ENCODE measurements at regions not wholly inside any gene's neighbourhood (a gene's known extent, or its start where the extent isn't known, plus 50 kb on each side); places are given as distances from the start of the nearest gene placed in this dataset.
"Not testable (repeated sequence)": the region's sequence is repeated elsewhere in the genome, so short reads cannot be mapped to it uniquely, and the experiment has no call there.

DNA sequence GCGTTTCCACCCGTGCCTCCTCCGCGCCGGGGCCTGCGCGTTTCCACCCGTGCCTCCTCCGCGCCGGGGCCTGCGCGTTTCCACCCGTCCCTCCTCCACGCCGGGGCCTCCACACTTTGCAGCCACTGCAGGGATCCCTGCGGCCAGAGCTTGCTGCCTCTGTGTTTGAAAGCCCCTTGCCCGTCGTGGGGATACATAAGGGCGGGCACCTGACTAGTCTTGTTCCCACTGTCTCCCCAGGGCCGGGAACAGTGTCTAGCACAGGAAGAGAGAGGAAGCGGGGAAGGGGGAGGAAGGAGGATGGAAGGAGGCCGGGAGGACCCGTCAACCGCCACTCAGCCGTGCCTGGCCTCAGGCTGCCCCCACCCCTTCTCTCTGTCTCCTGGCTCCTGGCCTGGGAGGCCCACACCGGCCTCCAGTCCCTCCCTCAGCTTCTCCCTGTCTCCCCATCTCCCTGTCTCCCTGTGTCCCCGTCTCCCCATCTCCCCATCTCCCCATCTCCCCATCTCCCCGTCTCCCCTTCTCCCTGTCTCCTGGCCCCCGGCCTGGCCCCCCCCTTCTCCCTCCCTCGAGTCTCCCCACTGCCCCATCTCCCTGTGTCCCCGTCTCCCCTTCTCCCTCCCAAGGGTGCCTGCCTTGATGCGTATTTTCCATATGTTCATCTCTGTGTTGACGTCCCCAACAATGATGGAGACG, 155.6 kb upstream of the ZNF469 start:
- DNase-seq; H3K27ac ChIP-seq; H3K27me3 ChIP-seq; H3K4me1 ChIP-seq (replicated peaks in 1 of 2); intact Hi-C loops (cut with DNase I); H3K4me3 ChIP-seq; H3K9me3 ChIP-seq (replicated peaks in 1 of 3); H3K36me3 ChIP-seq (replicated peaks in 1 of 2): not testable (repeated sequence)
- 82 to 88% (median 85%) methylated on average over 16 to 28 of the region's 35 CpGs for WGBS, 4 donors

DNA sequence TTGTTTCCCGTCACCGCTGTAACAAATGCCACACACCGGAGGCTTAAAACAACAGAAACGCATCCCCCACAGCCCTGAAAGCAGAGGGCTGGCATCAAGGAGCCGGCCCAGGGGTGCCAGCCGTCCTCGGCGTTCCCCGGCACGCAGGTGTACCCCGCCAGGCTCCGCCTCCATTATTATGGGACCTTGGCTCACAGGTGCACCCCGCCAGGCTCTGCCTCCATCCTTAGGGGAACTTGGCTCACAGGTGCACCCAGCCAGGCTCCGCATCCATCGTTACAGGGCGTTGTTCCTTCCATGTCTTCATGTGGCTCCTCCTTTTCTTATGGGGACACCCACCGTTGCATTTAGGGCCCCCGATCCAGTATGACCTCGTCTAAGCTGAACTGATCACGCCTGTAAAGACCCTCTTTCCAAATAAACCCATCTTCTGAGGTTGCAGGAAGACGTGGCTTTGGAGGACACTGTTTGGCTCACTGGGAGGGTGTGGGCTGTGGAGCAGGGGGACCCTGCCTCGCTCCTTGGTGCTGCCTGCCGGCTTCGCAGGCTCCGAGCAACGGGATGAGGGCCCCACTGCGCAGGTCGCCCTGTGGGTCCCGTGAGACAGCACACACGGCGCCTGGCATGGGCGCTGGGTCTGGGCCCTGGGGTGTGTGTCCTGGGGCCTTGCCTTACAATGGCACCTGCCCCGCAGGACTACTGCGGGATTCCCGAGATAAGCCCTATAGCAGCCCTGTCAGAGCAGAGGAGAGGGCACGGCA, 154.9 kb upstream of the ZNF469 start:
- DNase-seq; intact Hi-C loops (cut with DNase I); H3K9me3 ChIP-seq (replicated peaks in 1 of 3); H3K27me3 ChIP-seq; H3K4me1 ChIP-seq (replicated peaks in 1 of 2); H3K27ac ChIP-seq; H3K4me3 ChIP-seq; H3K36me3 ChIP-seq (replicated peaks in 1 of 2): not testable (repeated sequence)
- 88 to 91% (median 90%) methylated on average over 24 to 36 of the region's 36 CpGs for WGBS, 4 donors

DNA sequence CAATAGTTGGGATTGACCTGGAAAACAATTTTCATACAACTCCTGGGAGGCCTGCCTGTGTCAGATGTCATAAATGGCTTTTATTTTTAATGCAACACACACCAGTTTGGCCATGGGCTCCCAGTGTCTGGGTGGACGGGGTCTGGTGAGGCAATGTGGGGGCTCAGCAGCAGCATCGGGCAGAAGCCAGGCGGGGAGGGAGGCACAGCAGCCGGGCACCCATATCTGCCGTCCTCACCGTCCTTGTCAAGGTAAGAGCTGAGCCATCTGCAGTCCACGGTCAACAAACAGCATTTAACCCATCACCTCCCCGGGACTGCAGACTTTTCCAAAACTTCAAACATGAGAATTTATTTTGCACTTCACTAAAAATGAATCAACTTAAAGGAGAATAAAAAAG, 154.0 kb upstream of the ZNF469 start:
- WGBS, 4 donors: 35 to 57% (median 40%) methylated on average over 6 to 8 of the region's 8 CpGs
- not testable (repeated sequence) for H3K27ac ChIP-seq

DNA sequence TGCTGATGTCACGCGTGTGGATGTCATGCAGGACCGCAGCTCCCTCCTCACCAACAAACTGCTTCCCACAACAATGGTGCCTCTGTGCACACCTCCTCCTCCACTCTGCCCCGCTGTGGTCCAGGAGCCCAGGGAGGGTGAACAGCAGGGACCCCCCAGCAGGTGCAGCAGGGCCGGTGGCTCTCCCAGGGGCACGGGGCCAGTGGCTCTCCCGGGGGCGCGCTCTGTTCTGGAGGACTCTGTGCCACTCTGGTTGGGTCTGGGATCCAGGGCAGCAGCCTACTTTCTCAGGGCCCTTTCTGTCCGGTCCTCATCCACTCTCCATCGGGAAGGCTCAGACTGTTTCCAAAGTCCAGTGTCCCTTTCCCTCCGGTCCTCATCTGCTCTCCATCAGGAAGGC, 153.0 kb upstream of the ZNF469 start:
- H3K9me3 ChIP-seq (replicated peaks in 1 of 3); H3K27ac ChIP-seq; H3K36me3 ChIP-seq (replicated peaks in 1 of 2); intact Hi-C loops (cut with DNase I); DNase-seq; H3K4me3 ChIP-seq; H3K27me3 ChIP-seq: not testable (repeated sequence)
- 84 to 97% (median 92%) methylated on average over 12 of the region's 12 CpGs for WGBS, 4 donors
- peaks cover 12 to 15% of the 10 kb centered on the region in 2 donors for H3K4me1 ChIP-seq (replicated peaks in 1 of 2)

More for the DNA sequence above, 154.0 kb upstream of the ZNF469 start:
- H3K9me3 ChIP-seq (replicated peaks in 1 of 3); H3K36me3 ChIP-seq (replicated peaks in 1 of 2); H3K4me3 ChIP-seq; H3K4me1 ChIP-seq (replicated peaks in 1 of 2); DNase-seq; intact Hi-C loops (cut with DNase I); H3K27me3 ChIP-seq: not testable (repeated sequence)

DNA sequence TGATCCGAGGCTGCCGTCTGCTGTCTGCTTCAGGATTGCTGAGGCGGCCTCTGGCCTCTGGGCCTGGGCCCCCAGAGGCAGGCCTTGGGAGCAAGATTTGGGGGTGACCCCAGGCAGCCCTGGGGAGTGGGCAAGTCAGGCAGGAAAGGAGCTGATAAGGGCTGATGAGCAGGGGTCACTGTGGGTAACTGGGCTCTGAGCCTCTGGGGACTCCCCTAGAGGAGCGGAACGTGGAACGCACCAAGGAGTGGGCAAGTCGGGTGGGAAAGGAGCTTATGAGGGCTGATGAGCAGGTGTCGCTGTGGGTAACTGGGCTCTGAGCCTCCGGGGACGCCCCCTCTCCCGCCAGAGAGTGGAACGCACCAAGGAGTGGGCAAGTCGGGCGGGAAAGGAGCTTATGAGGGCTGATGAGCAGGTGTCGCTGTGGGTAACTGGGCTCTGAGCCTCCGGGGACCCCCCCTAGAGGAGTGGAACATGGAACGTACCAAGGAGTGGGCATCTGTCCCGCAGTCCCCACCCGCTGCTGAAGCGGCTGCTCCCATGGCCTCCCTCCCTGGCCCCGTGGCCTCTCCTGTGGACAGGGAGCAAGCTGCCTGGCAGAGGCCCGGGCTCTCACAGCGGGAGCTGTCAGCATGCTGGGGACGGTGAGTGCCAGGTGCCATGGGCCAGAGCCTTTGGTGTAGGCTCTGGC, 152.3 kb upstream of the ZNF469 start:
- WGBS, 4 donors: 90 to 99% (median 95%) methylated on average over 7 to 15 of the region's 24 CpGs
- peaks cover 16 to 19% of the 10 kb centered on the region in 2 donors for H3K4me1 ChIP-seq (replicated peaks in 1 of 2)
- H3K27me3 ChIP-seq; H3K36me3 ChIP-seq (replicated peaks in 1 of 2); DNase-seq; H3K27ac ChIP-seq; H3K9me3 ChIP-seq (replicated peaks in 1 of 3); intact Hi-C loops (cut with DNase I); H3K4me3 ChIP-seq: not testable (repeated sequence)

DNA sequence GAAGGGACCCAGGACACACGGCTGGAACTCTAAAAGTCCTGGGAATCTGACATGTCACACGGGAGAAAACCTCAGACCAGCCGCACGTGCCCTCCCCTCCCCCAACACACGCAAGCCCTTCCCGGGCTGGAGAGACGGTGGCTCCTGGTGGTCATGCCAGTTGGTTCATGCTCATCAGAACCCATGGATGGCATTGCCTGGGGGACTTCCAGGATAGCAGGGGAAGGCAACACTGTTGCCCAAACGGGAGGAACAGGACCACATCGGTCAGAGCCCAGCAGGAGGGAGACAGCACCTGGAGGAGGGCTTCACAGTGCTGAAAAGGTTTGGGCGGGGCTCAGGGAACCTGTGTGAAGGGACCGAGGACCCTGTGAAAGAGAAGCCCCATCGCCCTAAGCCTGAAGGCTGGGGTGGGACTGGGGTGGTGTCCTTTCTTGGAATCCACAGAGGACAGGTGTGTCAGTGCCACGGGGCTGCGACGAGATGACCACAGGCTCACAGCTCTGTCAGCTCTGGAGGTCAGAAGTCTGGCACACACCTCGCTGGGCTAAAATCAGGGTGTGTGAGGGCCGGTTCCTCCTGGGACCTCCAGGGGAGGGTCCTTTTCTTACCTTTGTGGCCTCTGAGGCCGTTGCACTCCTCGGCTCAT, 151.7 kb upstream of the ZNF469 start:
- DNase-seq; H3K9me3 ChIP-seq (replicated peaks in 1 of 3); intact Hi-C loops (cut with DNase I); H3K27ac ChIP-seq; H3K36me3 ChIP-seq (replicated peaks in 1 of 2); H3K4me3 ChIP-seq; H3K27me3 ChIP-seq: not testable (repeated sequence)
- H3K4me1 ChIP-seq (replicated peaks in 1 of 2): peaks cover 16 to 19% of the 10 kb centered on the region in 2 donors
- 83 to 96% (median 90%) methylated on average over 8 to 16 of the region's 19 CpGs for WGBS, 4 donors

DNA sequence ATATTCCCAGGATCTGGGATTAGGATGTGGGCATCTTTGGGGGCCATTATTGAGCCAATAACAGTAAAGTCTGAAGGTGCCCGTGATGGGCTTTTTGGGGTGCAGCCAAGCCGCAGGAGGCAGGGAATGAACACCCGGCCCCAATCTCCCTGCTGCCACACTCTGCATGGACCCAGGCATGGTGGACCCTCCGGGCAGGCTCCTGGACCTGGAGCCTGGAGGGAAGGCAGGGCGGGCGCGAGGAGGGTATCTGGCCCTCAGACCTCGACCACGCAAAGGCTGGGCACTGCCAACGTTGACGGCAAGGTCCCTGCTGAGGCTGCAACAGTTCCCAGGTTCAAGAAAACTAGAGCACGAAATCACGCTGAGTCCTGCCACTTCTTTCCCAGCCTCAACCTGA, 150.9 kb upstream of the ZNF469 start:
- H3K36me3 ChIP-seq (replicated peaks in 1 of 2); H3K27me3 ChIP-seq; H3K9me3 ChIP-seq (replicated peaks in 1 of 3); intact Hi-C loops (cut with DNase I); DNase-seq; H3K4me3 ChIP-seq: not testable (repeated sequence)
- 81 to 100% (median 83%) methylated on average over 2 to 13 of the region's 13 CpGs for WGBS, 4 donors
- peak overlapping the region in 4 of 5 donors; percentile 2 to 97 (median 76) for H3K27ac ChIP-seq
- peaks cover 16 to 19% of the 10 kb centered on the region in 2 donors for H3K4me1 ChIP-seq (replicated peaks in 1 of 2)

Measured in adrenal gland (tissue), 9 donors.